A673 (cell line): ENCODE measurements at regions not wholly inside any gene's neighbourhood (a gene's known extent, or its start where the extent isn't known, plus 50 kb on each side); places are given as distances from the start of the nearest gene placed in this dataset.

Experiments used
- BruUV-seq: library from RNA; stranded (reverse); fragments of 400-500 nt; replicated peaks from 2 replicates; lab custom pipeline; 2021; lab: Mats Ljungman, UMichigan
- CTCF ChIA-PET: fragments of 300-600 bp; sonication (Branson Sonifier 250); formaldehyde crosslinking; loops from one replicate; lab custom pipeline; 2022; ENCODE audit warnings: antibody characterized with exemption; lab: Charles Lee
- POLR2A ChIA-PET: fragments of 300-600 bp; sonication (Branson Sonifier 250); formaldehyde crosslinking; loops from one replicate; lab custom pipeline; 2022; ENCODE audit warnings: antibody characterized with exemption; ENCODE audit not compliant: low non-redundant PET; lab: Charles Lee
- DNase-seq: peaks from one replicate; pipeline ENCODE4 v3.0.0-alpha.2; 2015; ENCODE audit warnings: low spot score
- H3K27ac ChIP-seq: fragments of 200-600 bp; sonication (generic); 2 replicates; pipeline ENCODE4 v1.5.1; 2016; ENCODE audit warnings: mixed run types, low read depth, mild to moderate bottlenecking, mixed read lengths, antibody characterized with exemption, low read length; ENCODE audit not compliant: poor library complexity, severe bottlenecking
- H3K27me3 ChIP-seq: fragments of 200-600 bp; sonication (generic); replicated peaks from 2 replicates; pipeline ENCODE4 v1.6.1; 2017; ENCODE audit warnings: mixed run types, low read depth, mild to moderate bottlenecking, mixed read lengths, antibody characterized with exemption, low read length; ENCODE audit not compliant: insufficient read depth, poor library complexity
- H3K36me3 ChIP-seq: fragments of 200-600 bp; sonication (generic); 2 replicates; pipeline ENCODE4 v1.6.1; 2016; ENCODE audit warnings: mixed run types, mild to moderate bottlenecking, mixed read lengths, antibody characterized with exemption, low read length; ENCODE audit not compliant: insufficient read depth, poor library complexity, severe bottlenecking
- H3K4me1 ChIP-seq: fragments of 200-600 bp; sonication (generic); 2 replicates; pipeline ENCODE4 v1.6.1; 2017; ENCODE audit warnings: mixed run types, mild to moderate bottlenecking, mixed read lengths, antibody characterized with exemption, low read length; ENCODE audit not compliant: insufficient read depth, poor library complexity, severe bottlenecking
- H3K4me3 ChIP-seq: fragments of 200-600 bp; sonication (generic); 2 replicates; pipeline ENCODE4 v1.5.1; 2016; ENCODE audit warnings: low read depth, mixed run types, mild to moderate bottlenecking, mixed read lengths, low read length; ENCODE audit not compliant: poor library complexity, severe bottlenecking
- H3K9me3 ChIP-seq: fragments of 200-600 bp; sonication (generic); 2 replicates; pipeline ENCODE4 v1.6.1; 2016; ENCODE audit warnings: mixed run types, low read depth, mild to moderate bottlenecking, mixed read lengths, antibody characterized with exemption, low read length; ENCODE audit not compliant: poor library complexity, severe bottlenecking
- EZH2 ChIP-seq: fragments of 200-600 bp; sonication (generic); IDR thresholded peaks from 2 replicates; pipeline ENCODE4 v1.6.1; 2017; ENCODE audit warnings: borderline replicate concordance, low read depth, mild to moderate bottlenecking, mixed read lengths, antibody characterized with exemption, low read length; ENCODE audit not compliant: poor library complexity, severe bottlenecking
- intact Hi-C: fragments of 100-400 bp; cut with micrococcal nuclease; formaldehyde crosslinking; loops from one replicate; pipeline ENCODE4 v1.10.0; 2022; ENCODE audit not compliant: unreplicated experiment
- TF ChIP-seq, protein P1 (sequence below): fragments of 300-800, 200-600 bp; sonication (generic); conservative IDR thresholded peaks from 2 replicates; pipeline ENCODE4 v1.5.1; 2017; ENCODE audit warnings: low read depth, mild to moderate bottlenecking, antibody characterized with exemption, low read length, moderate library complexity, mixed read lengths

DNA sequence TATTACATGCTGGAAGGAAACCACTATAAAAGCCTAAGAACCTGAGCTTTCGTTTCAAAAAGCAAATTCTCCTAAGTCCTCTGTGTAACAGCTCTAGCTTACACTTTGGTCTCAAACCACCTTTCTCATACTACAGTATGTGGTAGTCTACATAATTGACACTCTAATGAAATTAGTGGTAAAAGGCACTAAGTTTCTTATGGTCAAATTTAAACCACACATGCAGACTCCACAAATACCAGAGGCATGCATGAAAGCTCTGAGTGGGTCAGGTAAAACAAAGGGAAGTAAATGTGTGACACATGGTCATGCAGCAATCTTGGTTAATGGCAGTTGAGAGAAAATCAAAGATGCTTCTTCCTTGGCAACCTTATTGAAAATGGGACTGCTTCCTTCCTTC, 187.8 kb downstream of the CCNG2 start:
- intact Hi-C loops: no loop called here
- BruUV-seq: no TSS peak
- Histone ChIP-seq H3K27ac (no peak overlapping the region), H3K36me3 (no peaks in the 10 kb centered on the region), H3K4me3 (no peak overlapping the region), H3K4me1 (no peaks in the 10 kb centered on the region), H3K27me3 (no peaks in the 10 kb centered on the region), H3K9me3 (no peaks in the 10 kb centered on the region)
- no peak for TF ChIP-seq EZH2
- ChIA-PET CTCF (no interaction called here), POLR2A (no interaction called here)
- no peak for DNase-seq

DNA sequence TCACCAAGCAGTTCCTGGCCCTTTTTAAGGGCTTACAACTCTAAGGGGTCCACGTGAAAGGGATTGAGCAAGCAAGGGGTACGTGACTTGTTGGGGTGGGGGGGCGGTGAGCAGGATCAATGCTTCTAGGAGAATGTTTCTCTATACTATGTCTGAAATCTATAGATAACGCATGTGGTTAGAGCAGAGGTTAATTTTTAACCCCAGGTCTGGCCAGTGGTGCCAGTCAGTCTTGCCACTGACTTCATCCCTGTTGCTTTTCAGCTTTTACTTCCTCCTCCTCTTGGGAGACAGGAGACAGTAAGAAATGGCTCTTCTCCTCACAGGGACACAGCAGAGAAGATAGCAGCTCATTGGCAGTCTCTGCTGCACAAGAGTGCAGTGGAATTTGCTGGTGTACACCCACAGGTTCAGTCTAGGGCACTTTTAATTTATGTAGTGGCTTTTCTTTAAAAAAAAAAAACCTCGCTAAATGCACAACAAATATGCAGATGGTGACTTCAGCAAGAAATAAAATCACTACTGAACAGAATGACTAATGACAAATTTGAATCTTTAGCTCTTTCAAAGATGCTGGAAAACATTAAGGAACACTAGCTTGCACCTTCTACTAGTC, 190.5 kb downstream of the CCNG2 start:
- H3K27ac ChIP-seq: no peak overlapping the region
- intact Hi-C loops: no loop called here
- no peak for DNase-seq
- no peaks in the 10 kb centered on the region for H3K4me1 ChIP-seq
- TF ChIP-seq, protein P1, sequence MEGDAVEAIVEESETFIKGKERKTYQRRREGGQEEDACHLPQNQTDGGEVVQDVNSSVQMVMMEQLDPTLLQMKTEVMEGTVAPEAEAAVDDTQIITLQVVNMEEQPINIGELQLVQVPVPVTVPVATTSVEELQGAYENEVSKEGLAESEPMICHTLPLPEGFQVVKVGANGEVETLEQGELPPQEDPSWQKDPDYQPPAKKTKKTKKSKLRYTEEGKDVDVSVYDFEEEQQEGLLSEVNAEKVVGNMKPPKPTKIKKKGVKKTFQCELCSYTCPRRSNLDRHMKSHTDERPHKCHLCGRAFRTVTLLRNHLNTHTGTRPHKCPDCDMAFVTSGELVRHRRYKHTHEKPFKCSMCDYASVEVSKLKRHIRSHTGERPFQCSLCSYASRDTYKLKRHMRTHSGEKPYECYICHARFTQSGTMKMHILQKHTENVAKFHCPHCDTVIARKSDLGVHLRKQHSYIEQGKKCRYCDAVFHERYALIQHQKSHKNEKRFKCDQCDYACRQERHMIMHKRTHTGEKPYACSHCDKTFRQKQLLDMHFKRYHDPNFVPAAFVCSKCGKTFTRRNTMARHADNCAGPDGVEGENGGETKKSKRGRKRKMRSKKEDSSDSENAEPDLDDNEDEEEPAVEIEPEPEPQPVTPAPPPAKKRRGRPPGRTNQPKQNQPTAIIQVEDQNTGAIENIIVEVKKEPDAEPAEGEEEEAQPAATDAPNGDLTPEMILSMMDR: no peak
- TF ChIP-seq EZH2: no peak
- no peak overlapping the region for H3K4me3 ChIP-seq
- no TSS peak for BruUV-seq
- H3K27me3 ChIP-seq: no peaks in the 10 kb centered on the region
- POLR2A ChIA-PET: no interaction called here
- no peaks in the 10 kb centered on the region for H3K36me3 ChIP-seq
- H3K9me3 ChIP-seq: no peaks in the 10 kb centered on the region
- CTCF ChIA-PET: no interaction called here

DNA sequence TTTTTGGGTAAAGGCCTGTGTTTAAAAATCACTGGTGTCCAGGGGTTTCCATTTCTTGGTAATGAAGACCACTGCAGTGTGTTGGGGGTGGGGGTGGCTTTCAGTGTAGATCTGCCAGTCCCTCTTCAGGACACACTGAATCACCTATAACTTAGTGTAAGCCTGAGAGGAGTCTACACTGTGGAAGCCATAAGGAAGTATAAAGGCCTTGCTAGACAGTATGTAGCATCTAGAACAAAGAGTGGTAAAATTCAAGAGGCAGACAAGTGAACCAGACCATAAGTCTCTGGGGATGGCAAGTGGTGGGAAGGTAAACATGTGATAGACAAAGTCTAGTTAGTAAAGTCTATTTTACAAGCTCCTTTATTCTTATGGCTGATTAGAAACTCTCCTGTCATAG, 191.8 kb downstream of the CCNG2 start:
- TF ChIP-seq EZH2: no peak
- TF ChIP-seq, protein P1: no peak
- Histone ChIP-seq H3K4me1 (no peaks in the 10 kb centered on the region), H3K4me3 (no peak overlapping the region), H3K9me3 (no peaks in the 10 kb centered on the region), H3K27ac (no peak overlapping the region), H3K27me3 (no peaks in the 10 kb centered on the region), H3K36me3 (no peaks in the 10 kb centered on the region)
- no TSS peak for BruUV-seq
- intact Hi-C loops: no loop called here
- CTCF ChIA-PET: no interaction called here
- no peak for DNase-seq
- POLR2A ChIA-PET: no interaction called here

DNA sequence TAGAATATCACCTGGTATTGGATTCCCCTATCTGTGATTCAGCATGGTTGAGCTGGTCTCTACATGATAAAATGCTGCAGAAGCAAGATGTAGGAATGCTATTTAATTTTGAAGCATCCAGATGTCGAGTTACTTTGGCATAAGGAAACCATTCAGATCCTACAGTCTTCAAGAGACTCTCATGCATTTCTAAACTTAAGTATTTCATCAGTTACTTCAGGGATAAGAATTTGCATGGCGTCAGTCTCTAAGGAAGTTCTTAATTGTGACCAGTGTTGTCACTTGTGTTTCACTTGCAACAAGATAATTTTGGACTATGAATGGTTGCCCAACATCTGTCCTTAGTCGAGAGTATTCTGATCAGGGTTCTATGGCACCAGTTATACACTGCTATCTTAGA, 192.4 kb downstream of the CCNG2 start:
- Histone ChIP-seq H3K9me3 (no peaks in the 10 kb centered on the region), H3K36me3 (no peaks in the 10 kb centered on the region), H3K27me3 (no peaks in the 10 kb centered on the region), H3K27ac (no peak overlapping the region), H3K4me3 (no peak overlapping the region), H3K4me1 (no peaks in the 10 kb centered on the region)
- BruUV-seq: no TSS peak
- DNase-seq: no peak
- ChIA-PET CTCF (interaction anchor here (0.8 kb wide), 1 partner anchor 9 kb away, joined by 7 read pairs; no protein-coding TSS in a partner anchor), POLR2A (no interaction called here)
- intact Hi-C loops: no loop called here
- TF ChIP-seq, protein P1: no peak
- TF ChIP-seq EZH2: no peak
